H1 (cell line): ENCODE measurements at regions not wholly inside any gene's neighbourhood (a gene's known extent, or its start where the extent isn't known, plus 50 kb on each side); places are given as distances from the start of the nearest gene placed in this dataset.

ENCODE experiments used
- ASH2L ChIP-seq: fragments of 200-600, 300-600 bp; sonication (generic); IDR thresholded peaks from one replicate; pipeline ENCODE4 v1.7.1; 2017; ENCODE audit warnings: low read length
- ATF2 ChIP-seq: IDR thresholded peaks from 2 replicates; pipeline ENCODE4 v1.6.1; 2012; ENCODE audit warnings: low read length, inconsistent platforms
- CHD1 ChIP-seq: IDR thresholded peaks from 2 replicates; pipeline ENCODE4 v1.6.1; 2012; ENCODE audit warnings: low read depth, low read length, improper control_type of control experiment

GRCh38 chr3:162014284-162014683 is 517.7 kb downstream of the OTOL1 start (continued):
- TF ChIP-seq ASH2L = no peak
- TF ChIP-seq CHD1 = no peak
- TF ChIP-seq ATF2 = no peak
